ENCODE measurements at regions not wholly inside any gene's neighbourhood (a gene's known extent, or its start where the extent isn't known, plus 50 kb on each side); places are given as distances from the start of the nearest gene placed in this dataset.

DNA sequence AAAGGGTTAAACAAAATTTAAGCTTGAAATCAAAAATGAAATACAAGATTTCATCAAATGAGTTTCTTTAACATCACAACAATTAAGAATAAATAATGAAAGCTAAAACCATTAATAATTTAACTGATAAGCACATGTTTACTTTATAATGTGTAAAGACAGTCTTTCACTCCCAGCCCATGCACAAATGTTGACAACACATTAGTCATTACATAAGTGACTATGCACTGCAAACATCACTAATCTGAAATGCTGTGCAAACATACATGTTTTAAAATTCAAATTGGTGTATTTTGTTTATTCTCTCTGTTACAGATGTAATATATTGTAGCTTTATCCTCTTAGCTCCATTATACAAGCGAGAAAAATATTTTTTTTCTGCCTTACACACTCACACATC is 220.6 kb upstream of the CPXCR1 start:
- DNase-seq = no peak

DNA sequence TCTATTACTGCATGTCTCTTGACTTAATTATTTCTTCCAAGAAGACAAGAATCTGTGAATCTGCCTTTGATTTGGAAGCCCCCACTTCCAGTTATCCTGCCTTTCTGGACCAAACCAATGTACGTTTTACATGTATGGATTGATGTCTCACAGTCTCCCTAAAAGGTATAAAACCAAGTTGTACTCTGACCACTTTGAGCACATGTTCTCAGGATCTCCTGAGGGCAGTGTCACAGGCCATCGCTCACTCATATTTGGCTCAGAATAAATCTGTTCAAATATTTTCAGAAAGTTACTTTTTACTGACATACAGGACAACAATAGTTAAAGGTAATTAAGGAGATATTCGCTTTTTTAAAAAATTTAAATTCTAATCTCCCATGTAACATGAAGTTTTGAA is 188.6 kb upstream of the CPXCR1 start:
- DNase-seq = no peak

- DNase-seq = no peak
Observed at GRCh38 chrX:88560673-88561330, 186.2 kb upstream of the CPXCR1 start.

- no peak for DNase-seq
Observed at GRCh38 chrX:88584283-88584682, 162.7 kb upstream of the CPXCR1 start.

- DNase-seq = no peak
Observed at GRCh38 chrX:88586317-88586716, 160.7 kb upstream of the CPXCR1 start.

DNA sequence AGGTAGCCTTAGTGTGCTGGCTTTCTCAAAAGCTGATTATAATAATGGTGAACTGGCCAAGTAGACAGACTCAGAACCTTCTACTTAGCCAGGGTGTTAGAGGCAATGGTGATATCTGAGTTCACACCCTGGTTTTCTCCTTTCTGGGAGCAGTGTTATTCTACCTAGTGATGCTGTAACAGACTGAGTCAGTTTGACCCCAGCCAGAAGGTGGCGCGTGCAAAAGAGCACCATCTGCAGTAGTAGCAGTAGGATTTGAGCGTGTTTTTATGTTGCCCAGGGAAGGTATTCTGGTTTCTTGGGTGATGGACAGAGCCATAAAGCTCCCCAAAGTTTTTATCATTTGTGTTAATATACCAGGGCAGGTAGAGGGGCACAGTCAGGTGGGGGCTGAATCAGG is 143.8 kb upstream of the CPXCR1 start:
- DNase-seq = no peak

- DNase-seq = peak; percentile 22
Observed at GRCh38 chrX:88604433-88605221, 142.4 kb upstream of the CPXCR1 start.

DNA sequence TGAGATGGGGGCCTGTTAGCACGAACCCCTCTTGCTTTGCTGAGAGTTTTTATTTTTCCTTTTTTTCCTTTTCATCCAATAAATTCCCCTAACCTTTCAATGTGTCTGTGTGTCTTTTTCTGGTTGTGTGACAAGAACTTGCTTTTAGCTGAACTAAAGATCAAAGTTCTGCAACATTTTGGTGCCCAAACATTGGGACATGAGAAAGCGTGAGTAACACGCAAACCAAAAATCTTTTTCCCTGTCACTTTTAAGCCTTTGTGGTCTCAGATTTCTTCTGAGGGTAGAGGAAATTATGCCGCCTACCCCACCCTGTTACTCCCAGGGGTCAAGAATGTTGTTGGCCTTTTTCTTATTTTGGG is 141.8 kb upstream of the CPXCR1 start:
- no peak for DNase-seq

DNA sequence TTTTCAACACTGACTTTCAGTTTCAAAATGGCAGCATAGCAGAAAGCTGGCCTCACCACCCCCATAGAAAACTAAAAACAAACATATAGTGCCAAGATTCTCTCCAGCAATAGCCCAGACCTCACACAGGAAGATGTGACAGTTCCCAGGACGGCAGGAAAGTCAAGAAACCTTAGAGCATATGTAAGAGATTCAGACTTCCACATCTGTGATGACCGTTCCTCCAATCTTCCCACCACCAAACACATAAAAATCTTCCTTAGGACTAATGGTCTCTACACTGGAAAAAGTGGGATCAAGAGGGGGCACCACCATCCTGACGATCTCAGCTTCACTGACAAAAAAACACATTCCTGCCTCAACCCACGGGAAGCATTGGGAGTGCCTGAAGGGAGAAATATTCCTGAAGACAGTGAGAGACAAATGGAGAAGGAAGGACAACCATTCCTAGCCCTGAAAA is 134.1 kb upstream of the CPXCR1 start:
- DNase-seq = no peak

DNA sequence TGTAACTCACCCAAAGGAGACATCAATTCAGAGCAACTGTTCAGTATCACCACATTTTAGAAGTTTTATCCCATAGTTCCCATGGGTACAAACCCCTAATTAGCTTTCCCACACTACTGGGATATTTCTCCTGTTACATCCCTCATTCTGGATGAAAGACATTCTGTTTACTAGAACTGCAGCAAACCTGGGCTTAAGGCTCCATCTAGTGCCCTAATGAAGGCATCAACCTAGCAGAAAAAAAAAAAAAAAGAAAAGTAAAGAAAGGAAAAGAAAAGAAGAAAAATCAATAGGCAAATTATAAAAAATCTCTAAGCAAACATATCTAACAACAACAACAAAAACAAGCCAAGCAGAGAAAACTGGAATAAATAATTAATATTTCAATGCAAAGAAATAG is 133.7 kb upstream of the CPXCR1 start:
- peak; percentile 21 for DNase-seq

- DNase-seq = no peak
Observed at GRCh38 chrX:88621278-88621677, 125.7 kb upstream of the CPXCR1 start.

GRCh38 chrX:88655460-88655859 is 91.6 kb upstream of the CPXCR1 start:
- DNase-seq = no peak

GRCh38 chrX:88660836-88661235 is 86.2 kb upstream of the CPXCR1 start:
- no peak for DNase-seq

- no peak for DNase-seq
Observed at GRCh38 chrX:88672261-88672660, 74.8 kb upstream of the CPXCR1 start.

All from left kidney (tissue), 1 donor.